Fibroblast of lung (primary cell): ENCODE measurements at regions not wholly inside any gene's neighbourhood (a gene's known extent, or its start where the extent isn't known, plus 50 kb on each side); places are given as distances from the start of the nearest gene placed in this dataset.

Experiments
- EZH2 ChIP-seq: IDR thresholded peaks from 2 replicates; pipeline ENCODE4 v1.5.1; 2012; ENCODE audit warnings: low read length, control low read depth, mild to moderate bottlenecking; ENCODE audit errors: missing control alignments
- TF ChIP-seq, protein P1 (sequence below), 2 donors: IDR thresholded peaks in 1 of 2; conservative IDR thresholded peaks in 1 of 2; 1 replicate in 1 of 2; 2 replicates in 1 of 2; pipeline ENCODE4 v1.5.1; 2011 to 2012; ENCODE audit warnings: low read length in 2 of 2, control low read depth in 1 of 2, inconsistent platforms in 1 of 2, low read depth in 1 of 2, mild to moderate bottlenecking in 1 of 2

DNA sequence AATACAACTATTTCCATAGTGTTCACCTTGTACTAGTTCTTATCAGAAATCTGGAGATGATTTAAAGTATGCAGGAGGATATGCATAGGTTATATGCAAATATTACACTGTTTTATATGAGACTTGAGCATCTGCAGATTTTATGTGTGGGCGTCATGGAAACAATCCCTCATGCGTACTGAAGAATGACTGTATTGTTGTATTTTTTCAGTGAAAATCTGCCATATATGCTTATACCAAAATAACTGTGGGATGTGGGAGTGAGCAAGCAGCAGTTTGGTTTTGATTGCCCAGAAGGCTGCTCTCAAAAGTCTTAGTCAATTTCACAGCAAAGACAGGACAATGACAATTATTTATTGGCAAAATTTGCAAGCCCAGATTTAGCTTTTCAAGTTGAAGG, 238.8 kb upstream of the PCDH20 start:
- TF ChIP-seq, protein P1, sequence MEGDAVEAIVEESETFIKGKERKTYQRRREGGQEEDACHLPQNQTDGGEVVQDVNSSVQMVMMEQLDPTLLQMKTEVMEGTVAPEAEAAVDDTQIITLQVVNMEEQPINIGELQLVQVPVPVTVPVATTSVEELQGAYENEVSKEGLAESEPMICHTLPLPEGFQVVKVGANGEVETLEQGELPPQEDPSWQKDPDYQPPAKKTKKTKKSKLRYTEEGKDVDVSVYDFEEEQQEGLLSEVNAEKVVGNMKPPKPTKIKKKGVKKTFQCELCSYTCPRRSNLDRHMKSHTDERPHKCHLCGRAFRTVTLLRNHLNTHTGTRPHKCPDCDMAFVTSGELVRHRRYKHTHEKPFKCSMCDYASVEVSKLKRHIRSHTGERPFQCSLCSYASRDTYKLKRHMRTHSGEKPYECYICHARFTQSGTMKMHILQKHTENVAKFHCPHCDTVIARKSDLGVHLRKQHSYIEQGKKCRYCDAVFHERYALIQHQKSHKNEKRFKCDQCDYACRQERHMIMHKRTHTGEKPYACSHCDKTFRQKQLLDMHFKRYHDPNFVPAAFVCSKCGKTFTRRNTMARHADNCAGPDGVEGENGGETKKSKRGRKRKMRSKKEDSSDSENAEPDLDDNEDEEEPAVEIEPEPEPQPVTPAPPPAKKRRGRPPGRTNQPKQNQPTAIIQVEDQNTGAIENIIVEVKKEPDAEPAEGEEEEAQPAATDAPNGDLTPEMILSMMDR (conservative IDR thresholded peaks at IDR 0.05 in 1 of 2, IDR thresholded peaks at IDR 0.05 in 1 of 2; ENCODE audit: low read depth in 1 of 2, low read length in 2 of 2) = no peak
- no peak for TF ChIP-seq EZH2
